ENCODE measurements at regions not wholly inside any gene's neighbourhood (a gene's known extent, or its start where the extent isn't known, plus 50 kb on each side); places are given as distances from the start of the nearest gene placed in this dataset.

DNA sequence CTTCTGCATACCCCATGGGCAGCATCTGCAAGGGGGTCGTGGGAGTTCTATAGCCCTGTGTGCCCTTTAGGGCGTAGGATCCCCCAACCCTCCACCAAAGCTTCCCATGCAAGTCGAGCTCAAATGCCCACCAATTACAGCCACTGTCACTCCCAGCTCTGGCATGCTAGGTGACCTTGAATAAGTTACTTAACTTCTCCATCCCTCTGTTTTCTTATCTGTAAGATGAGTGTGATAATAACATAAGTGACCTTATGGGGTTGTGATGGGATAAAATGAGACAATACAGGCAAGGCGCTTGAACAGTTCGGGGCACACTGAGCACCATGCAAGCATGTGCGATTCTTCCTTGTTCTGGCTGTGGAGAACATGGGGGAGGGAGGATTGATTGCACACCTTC, 74.8 kb upstream of the POMGNT2 start:
- no peak for DNase-seq (ENCODE audit: low read depth in 2 of 2)

DNA sequence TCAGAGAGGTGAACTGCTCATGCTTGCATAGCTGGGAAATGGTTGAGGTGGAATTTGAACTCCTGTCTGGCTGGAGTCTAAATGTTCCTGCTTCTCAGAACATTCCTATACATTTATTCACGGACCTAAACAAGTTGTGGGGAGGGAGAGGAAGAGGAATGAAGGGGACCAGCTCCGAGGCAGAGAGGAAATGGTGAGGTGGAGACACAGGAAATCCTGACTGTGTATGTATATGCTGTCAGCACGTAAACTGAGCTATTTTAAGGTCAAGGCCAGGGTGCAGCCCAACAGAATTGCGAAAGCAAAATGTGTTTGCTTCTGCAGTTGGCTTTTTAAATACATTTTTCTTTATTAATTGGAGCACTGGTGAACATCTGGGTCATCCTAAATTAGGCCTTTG, 74.1 kb upstream of the POMGNT2 start:
- peak; percentile 75 to 76 for DNase-seq (ENCODE audit: low read depth in 2 of 2)

- no peak for DNase-seq (ENCODE audit: low read depth in 2 of 2)
Measured at GRCh38 chr3:43178891-43179366, 73.0 kb upstream of the POMGNT2 start.

- no peak for DNase-seq (ENCODE audit: low read depth in 2 of 2)
Measured at GRCh38 chr3:43177085-43177484, 71.2 kb upstream of the POMGNT2 start.

DNA sequence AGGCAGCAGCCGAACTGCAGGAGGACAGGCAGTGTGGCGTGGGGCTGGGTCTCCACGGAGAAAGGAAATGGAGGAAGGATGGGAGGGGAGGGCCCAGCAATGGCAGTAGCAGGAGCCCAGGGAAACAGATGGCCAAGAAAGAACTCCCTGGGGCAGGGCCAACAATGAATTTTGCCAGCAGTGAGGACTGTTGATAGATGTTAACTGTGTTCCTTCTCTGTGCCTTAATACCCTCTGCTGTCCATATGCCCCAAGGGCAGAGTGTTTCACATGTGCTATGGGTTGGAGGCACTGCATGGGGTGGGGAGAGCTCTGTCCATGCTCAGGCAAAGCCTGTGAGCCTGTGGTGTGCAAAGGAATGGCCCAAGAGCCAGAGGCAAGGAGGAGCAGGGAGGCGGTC, 70.8 kb upstream of the POMGNT2 start:
- DNase-seq (ENCODE audit: low read depth in 2 of 2) = no peak

DNA sequence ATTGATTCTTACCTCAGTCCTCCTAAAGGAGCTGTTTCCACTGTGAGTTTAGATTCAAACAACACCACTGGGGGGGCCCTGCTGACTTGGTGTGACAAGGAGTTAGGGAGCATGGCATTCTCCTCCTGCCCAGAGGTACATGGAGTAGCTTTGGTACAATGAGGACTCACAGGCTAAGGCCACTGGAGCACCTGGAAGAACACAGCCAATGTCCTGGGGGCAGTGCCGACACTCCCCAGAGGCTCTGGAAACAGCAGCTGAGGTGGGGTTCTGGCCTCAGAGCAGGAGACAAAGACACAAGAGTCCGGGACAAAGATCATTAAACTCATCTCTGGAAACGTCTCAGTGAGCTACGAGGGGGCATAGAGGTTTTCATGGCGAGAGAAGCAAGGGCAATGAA, 69.7 kb upstream of the POMGNT2 start:
- no peak for DNase-seq (ENCODE audit: low read depth in 2 of 2)

- DNase-seq (ENCODE audit: low read depth in 2 of 2) = no peak
Measured at GRCh38 chr3:43173949-43174348, 68.1 kb upstream of the POMGNT2 start.

DNA sequence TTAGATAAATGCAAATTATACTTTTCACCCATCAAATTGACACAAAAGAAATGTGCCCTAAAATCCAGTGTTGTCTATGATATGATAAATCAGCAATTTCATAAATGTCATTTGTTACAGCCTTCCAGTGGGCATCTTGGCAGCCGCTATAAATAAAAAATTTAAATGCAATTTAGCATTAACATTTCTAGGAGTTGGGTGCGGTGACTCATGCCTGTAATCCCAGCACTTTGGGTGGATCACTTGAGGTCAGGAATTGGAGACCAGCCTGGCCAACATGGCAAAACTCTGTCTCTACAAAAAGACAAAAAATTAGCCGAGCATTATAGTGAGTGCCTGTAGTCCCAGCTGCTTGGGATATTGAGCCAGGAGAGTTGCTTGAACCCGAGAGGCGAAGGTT, 65.9 kb upstream of the POMGNT2 start:
- DNase-seq (ENCODE audit: low read depth in 2 of 2) = no peak

DNA sequence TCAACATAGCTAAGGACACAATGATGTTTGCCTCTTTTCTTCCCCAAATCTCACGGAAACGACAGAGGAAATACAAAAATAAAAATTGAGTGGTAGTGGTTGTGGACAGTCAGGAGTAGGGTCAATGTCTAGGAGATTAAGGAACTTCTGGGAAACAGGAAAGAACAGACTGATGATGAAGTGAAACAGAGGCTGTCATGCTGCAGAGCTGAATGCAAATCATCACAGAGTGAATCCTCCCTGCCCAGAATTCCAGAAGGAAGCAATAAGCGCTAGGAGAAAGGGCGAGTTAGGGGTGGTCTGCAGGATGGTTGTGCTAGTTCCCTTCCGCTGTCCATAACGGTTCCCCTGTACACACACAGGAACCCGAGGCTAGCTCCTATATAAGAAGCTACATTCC, 64.7 kb upstream of the POMGNT2 start:
- DNase-seq (ENCODE audit: low read depth in 2 of 2) = no peak

DNA sequence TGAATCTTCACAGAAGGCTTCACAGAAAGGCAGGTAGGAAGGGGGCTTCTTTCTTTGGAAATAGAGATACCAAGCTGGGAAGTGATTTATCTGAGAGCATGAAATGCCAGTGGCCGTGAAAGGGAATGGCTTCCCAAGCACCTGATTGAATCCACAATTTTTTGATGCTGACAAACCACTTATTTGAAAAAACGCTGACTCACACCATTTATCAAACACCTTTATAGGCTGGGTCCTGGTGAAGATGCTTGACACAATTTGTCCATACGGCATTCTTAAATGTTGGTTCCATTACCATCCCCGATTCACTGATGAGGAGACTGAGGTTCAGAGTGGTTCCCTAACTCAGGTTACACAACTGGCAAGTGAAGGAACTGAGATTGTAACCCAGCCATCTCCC, 64.1 kb upstream of the POMGNT2 start:
- DNase-seq (ENCODE audit: low read depth in 2 of 2) = no peak

- DNase-seq (ENCODE audit: low read depth in 2 of 2) = no peak
Measured at GRCh38 chr3:43166406-43166805, 60.5 kb upstream of the POMGNT2 start.

- no peak for DNase-seq (ENCODE audit: low read depth in 2 of 2)
Measured at GRCh38 chr3:43165786-43166185, 59.9 kb upstream of the POMGNT2 start.

DNA sequence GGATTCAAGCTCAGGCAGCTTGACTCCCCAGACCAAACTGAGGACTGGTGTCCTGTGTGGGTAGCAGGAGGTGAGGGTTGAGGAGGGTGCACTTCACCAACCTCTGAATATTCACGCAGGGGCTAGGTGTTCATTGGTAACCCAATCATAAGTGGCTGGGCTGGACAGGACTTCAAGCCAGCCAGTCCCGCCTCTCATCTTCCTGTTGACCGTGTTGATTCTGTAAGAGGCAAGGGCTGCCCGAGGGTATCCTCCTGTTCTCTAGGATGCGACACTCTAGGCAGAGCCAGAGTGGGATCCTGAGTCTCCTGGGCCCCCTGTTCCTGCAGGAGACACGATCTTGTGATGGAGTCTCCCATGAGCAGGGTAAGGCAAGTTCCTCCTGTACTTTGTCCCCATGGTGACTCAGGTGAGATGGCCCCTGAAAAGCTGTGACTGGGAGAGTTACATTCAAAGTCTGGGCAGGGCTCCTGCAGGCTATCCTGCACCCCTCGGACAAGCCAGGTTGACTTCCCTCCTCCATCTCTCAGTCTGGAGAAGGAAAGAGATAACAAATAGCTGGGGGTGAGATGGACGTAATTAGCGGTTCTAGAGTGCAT, 58.1 kb upstream of the POMGNT2 start:
- no peak for DNase-seq (ENCODE audit: low read depth in 2 of 2)

GRCh38 chr3:43162230-43163084, 56.6 kb upstream of the POMGNT2 start:
- peak; percentile 20 to 29 for DNase-seq (ENCODE audit: low read depth in 2 of 2)

DNA sequence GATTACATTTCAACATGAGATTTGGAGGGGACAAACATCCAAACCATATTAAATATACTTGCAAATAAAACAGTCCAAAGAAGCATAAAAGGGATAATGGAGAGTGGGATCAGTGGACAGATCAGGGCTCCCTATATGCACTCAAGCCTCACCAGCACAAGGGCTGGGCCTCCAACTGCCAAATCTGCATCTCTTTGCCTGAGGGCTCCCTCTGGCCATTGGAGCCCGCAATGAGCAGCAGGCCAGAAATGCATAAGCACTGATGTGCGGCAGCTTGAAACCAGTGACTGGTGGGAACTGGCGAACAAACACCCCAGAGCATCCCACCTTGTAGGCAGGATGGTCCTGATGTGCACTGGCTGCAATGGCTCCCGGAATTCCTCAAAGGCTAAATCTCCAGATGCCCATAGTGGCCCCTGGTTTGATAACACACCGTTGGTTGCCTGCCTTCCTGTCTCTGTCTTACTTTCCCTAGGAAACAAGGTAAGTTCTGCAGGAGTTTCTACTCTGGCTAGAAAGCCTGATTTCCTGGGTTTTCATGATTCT, 55.9 kb upstream of the POMGNT2 start:
- no peak for DNase-seq (ENCODE audit: low read depth in 2 of 2)

DNA sequence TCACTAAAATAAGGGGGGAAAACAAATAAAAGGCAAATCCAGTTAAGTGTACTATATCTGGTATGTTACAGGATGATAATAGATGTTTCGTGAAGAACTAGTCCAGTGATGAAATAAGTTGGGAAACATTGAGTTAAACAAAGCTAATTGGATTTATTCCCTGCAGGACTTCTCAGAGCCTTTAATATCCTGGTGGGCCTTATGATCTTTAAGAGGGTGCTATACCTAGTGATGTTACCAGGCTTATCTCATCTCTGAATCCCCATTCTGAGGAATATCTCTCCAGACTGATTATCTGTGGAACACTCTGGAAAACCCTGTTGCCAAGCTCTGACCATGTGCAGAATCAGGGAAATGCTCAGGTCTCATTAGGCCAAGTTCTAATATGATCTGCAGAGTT, 54.8 kb upstream of the POMGNT2 start:
- no peak for DNase-seq (ENCODE audit: low read depth in 2 of 2)

GRCh38 chr3:43159876-43160255, 54.0 kb upstream of the POMGNT2 start:
- DNase-seq (ENCODE audit: low read depth in 2 of 2) = no peak

DNA sequence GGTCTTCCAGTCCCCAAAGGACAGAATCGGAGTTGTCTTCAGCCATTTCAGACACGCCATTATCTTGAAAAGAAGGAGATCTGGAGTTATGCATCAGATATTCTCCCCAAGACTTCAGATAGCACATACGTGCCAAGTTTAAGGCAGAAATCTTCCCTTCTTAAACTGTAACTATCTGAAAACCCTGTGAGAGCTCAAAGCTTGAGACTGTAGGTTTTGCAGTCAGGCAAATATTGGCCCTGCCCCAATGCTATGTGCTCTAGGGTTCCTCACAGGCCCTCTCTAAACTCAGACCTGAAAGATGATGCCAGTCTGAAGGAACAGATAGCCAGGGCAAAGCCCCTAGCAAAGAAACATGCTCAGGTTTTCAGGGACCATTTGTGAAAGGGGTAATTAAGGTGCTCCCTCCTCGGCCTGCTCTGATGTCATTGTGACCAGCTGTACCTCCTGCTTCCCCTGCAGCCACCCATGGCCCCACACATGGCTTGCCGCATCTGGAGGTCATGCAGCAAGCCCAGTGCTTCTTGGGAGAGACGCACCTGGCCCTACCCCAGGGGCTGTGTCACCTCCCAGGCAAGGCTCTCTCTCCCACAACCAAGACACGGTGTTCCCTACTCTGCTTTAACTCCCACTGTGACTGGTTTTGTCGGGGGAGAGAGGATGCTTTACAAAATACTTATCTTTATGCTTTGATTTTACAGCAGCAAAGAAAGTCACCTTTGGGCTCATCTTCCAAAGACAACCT, 53.4 kb upstream of the POMGNT2 start:
- DNase-seq (ENCODE audit: low read depth in 2 of 2) = no peak

- DNase-seq (ENCODE audit: low read depth in 2 of 2) = no peak
Measured at GRCh38 chr3:43156812-43157455, 51.1 kb upstream of the POMGNT2 start.

DNA sequence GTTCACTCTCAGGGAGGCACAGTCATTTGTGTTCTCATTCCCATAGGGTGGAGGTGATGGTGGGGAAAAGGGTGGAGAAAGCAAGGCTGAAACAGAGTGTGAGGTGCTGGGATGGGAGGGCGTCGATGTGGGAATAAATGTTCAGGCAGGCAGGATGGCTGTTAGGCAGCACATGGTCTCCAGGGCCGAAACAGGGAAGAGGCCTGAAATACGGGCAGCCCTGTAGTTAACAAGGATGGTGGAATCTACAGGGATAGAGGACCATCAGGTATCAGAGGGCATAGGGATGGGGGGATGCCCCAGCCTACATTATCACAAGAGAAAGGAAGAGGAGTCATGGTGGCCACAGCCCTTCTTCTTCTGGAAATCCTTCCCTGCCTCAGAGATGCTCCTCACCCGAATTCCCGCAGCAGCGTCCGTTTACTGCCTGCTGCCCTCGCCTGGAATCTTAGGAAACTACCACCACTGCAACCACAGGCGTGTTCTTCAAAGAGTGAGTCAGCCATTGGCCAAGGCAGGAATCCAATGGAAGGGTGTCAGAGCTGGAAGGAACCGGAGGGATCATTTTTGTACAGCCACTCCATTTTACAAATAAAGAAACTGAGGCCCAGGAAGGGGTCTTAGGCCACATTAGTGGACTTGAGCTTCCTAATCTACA, 49.7 kb upstream of the POMGNT2 start:
- DNase-seq (ENCODE audit: low read depth in 2 of 2) = peak; percentile 48
